Ecto neural progenitor cell (in vitro differentiated cells): ENCODE measurements at regions not wholly inside any gene's neighbourhood (a gene's known extent, or its start where the extent isn't known, plus 50 kb on each side); places are given as distances from the start of the nearest gene placed in this dataset.

ENCODE experiments used
- DNase-seq: peaks from one replicate; pipeline ENCODE4 v3.0.0-alpha.2; 2018; ENCODE audit warnings: low spot score

DNA sequence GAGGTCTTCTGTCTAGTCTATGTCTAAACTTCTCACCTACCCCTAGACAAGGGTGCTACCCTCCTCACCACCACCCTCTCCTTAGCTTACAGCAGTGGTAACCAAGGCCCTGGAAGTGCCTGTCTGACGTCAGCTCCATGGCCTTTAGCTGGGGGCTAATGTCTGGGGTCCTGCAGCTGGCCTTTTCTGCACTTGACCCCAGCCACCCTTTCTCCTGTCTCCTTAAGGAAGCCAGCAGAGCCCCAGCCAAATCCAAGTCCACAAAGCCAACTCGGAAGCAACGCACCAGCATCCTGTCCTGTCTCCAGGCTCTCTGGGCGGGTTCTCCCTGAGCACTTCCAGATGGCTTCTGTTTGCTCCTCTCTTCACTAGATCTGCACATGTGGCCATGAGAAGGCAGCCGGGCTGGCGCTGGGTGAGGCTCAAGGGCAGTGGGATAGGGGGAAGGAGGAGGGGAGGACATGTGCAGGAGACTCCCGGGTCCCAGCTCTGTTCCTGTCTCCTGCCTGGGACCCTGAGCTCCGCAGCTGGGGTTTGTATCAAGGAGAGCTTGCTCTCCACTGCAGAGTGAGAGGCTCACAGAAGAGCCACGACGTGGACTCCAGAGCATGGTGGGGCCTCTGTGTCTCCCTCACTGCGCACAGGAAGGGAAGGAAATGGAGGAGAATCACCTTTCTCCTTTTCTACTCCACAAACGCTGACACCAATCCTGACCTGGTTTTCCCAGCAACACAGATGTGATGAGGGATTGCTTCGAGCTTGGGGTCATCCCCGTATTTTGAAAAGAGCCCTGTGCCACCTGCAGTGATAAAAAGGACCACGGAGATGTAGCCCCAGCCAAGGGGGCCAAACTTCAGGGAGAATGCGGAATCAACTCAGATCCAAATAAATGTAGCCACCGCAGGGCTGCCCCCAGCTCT, 204.2 kb downstream of the USP12 start:
- no peak for DNase-seq

DNA sequence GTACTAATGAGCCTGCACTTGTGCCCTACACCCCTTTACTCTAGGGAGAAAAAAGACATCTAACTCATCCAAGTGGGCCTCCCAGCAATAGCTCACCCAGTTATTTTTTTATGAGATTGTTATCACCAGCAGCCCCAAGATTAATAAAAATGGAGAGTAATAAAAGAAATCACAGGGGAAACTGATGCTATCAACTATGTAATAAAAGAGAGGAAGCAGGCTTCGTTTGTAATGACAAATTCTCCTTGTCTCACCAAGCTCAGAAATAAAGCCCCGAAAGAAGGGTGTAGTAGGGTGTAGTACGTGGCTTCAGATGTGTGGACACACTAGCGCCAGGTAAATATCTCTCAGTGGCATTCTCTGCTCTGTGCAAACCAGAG, 204.9 kb downstream of the USP12 start:
- no peak for DNase-seq

DNA sequence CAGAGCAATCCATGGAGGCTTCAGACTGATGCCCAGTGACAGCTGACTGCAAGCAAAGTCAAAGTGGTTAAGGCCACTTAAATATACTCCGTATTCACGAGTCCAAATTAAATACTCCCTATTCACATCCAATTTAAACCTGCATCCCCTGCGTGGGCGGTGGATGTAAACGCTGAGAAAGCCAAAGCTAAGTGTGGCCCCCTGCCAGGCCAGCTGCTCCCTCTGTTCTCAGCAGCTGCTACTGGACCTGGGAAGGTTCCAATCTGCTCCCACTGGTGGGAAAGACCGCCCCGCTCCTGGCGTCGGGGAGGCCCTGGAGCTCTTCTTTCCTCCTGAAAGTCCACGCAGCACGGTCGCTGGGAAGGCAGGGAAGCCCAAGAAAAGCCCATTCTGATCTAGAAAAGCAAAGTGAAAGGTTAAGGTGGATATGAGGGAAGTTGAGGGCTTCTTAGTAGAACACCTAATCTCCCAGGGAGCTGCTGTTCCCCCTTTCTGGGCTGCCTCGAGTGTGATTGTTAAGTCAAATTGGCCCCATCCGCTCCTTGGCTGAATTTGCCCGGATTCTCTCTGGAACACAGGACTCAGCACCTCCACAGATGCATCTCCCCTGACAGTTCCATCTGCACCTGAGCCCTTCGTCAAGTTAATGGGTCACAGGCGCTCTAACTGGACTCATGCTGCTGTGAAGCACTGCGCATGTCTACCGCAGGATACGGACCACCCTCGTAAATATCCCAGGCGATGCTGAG, 205.5 kb downstream of the USP12 start:
- DNase-seq: no peak

DNA sequence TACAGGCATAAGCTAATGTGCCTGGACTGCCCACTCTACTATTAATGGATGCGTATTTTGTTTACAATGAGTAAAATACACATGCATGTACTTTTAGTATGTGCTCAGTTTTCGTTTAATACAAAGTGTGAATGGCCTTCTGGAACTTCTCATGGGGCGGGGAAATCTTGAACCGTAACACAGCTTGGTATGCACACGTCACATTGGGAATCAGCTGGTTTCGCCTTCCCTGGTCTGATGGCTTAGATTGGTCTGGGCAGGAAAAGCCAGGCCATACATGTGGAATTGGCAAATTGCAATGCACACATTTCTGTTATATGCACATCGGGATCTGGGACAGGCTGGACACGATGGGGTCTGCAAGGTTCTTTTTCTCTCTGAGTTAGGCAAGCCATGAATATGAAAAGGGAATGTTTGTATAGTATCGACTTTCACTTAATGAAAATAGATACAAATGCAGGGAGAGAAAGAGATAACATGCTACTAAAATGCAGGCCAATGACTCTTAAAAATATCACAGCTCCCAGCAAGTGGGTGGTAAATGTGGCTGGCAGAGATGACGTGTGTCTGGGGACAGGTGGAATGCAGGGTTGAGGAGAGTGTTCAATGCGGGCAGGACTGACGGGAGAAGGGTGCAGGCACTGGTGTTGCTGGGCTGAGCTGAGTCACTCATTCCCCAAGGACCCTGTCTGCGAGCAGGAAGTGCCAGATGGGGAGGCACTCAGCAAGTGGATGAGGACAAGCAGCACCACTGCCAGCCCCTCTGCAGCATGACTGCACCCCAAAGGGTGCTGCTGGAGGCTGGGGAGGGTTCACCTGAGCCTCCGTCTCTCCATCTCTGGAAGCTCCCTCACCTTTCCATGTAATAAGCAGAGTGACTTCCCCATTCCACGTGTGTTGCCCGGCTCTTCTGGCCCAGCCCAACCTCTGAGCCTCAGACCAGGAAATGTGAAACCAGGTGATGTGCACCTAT, 204.0 kb upstream of the GPR12 start:
- no peak for DNase-seq

DNA sequence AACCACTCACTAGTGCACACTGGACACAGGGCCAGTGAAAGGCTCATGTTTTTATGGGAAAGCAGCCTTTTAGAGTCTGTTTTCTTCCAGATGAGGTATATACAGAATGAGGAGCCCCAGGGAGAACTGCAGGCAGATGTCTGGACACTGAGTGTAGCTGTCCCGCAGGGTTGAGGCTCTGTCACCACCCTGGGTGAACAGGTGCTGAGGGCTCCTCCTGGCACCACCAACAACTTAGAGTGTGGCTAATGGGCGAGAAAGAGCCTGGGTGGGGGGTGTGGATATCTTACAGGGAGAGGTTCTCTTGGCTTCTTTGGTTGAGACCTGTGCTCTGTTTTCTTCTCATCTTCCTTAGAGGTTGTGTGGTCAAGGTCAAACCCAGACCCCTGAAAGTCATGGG, 202.1 kb upstream of the GPR12 start:
- no peak for DNase-seq

DNA sequence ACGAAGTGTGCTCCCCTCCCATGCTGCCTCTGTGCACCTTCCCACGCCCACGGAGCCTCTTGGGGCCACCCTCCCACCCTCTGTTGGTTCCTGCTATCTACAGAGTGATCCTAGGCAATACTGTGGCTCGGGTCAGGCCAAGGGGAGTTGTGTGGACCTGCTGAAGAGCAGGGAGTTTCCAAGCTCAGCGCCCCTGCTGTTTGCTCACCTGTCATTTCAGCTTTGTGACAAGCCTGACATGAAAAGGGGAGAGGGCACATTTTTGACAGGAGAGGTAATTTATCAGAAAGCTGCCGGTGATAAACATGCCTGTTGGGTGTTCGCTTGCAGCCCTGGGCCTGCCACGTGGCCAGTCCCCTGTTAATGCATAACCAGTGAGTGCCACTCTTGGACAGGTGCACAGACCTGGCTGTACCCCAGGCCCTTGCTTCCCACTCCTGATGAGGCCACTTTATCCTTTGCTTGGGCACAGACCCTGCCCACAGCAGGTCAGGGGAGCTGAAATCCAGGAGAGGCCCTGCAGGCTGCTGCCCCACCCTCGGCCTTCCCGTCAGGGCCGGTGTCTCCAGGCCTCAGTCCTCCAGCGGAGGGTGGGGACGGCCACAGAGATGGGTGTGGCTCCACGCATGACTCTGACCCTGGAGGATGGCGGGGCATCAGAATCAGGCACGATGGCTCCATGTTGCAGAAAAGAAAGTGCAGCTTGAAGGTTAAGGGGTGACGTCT, 201.5 kb upstream of the GPR12 start:
- no peak for DNase-seq

DNA sequence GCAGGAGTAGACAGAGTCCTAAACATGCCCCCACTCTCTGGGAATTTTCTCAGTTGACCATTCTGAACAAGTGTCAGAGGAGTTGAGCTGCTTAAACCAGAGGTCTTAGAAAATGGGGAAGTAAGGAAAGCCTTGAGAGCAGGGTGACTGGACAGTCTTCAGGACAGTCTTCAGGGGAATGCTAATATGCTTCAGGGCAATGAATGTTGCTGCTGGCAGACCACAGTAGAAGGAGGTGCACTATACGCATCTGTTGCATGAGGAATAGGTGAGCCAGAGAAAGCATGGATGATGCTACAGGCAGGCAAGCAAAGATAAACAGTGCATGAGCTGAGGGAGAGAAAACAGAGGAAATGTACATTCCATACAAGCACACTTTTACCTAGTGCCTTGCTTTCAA, 196.6 kb upstream of the GPR12 start:
- DNase-seq: no peak

DNA sequence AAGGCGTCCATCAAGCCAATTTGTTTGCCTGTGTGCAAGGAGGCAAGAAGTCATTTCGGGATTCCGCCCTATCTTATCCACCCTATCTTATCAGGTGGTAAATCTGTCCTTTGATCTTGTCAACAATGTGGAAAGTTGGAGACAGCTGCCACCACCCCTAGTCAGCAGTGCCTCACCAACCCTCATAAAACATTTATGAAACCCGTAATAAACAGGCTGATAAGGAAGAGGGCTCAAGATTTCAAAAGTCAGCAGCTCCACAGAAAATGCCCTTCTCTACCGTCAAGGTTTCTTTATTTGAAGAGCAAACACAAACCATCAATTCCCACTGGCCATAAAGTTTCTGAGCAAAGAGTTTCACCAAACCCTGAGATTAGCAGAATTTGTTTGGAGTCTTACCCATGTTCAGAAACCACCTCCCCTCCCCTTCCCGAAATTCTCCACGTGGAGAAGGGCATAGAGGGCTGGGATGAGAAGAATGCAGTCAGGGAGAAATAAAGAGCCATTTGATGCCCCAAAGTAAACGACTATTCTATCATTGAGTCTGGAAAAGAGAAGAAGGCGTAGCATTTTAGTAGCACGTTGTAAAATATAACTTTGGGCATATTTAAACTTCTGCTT, 196.0 kb upstream of the GPR12 start:
- DNase-seq: no peak

DNA sequence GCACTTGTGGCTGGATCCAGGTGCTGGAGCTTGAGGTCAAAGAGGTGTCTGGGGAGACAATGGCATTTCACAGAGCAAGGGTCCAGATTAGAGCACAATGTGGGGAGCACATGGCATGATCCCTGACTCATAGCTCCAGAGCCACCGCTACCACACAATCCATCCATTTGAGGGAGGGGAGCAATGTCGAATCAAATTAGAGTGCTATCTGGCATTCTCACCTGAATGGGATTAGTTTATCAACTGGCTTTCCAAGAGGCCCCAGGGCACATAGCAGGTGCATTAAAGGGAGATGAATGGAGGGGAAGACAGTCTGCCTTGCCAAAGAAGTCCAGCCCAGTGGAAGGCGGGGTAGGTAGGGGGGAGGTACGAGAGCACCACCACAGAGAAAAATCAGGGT, 194.4 kb upstream of the GPR12 start:
- no peak for DNase-seq

DNA sequence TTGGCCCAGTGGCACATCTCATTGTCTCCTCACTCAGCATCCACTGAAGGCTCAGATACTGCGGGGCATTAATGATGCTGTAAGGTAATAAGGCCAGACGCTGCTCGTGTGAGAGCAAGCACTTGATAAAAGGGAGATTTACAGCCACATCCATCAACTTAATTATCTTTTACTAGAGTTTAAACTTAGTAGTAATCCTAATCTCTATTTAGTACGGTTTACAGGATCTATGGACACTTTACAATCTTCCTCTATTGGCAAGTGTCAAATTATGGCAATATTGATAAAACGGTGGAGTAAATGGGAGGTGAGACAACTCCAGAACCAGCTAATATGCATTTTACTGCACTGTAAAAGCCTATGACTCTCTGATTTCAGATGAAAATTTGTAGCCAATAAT, 192.7 kb upstream of the GPR12 start:
- DNase-seq: no peak

DNA sequence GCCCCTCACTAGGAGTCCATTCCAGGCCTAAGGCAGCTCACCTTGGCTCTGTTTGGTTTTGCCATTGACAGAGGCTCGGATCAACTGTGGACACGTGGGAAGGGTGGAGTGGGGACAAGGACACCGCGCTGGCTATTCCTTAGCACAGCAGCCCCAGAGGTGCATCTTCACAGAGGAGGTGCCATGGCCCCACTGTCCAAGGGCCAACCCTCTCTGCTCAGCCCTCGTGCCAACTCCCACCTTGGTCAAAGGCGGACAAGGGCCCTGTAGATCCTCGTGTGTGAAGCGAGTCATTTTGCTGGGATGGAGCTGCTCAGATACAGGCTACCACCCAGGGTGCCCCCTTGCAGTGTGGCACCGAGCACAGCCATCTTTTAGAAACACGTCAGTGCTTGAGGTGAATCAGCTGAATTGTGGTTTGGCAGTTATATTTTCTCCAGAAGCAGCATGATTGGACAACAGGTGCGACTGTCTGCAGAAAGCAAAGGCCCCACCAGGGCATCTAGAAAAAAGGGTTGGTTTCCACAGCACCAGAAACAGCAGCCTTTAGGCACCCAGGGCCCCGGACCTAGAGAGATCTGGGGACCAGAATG, 192.1 kb upstream of the GPR12 start:
- DNase-seq: no peak

DNA sequence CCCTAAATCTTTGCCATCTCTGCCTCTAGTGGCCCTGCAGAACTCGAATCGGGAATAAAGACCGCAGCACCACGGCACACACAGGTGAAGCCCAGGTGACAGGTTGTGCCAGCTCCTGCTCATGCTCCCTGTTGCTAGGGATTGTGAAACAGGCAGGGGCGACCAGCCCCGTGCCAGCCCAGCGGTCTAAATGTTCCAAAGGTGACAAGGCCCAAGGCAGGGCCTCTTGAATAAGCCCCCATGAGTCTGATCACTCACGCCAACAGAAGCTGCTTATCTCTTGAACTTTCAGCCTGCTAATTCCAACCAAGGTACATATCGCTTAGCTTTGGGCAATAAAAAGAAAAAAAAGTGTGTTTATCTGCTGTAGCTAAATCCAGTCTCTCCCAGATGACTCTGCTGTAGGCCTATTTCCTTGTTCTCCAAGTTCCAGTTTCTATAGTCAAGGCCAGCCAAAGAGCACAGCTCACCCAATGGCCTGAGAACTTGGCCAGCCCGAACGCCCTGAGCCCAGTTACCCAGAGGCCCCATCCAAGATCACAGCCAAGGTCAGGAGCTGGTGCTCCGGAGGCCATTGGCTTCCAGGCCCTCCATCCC, 191.1 kb upstream of the GPR12 start:
- no peak for DNase-seq

DNA sequence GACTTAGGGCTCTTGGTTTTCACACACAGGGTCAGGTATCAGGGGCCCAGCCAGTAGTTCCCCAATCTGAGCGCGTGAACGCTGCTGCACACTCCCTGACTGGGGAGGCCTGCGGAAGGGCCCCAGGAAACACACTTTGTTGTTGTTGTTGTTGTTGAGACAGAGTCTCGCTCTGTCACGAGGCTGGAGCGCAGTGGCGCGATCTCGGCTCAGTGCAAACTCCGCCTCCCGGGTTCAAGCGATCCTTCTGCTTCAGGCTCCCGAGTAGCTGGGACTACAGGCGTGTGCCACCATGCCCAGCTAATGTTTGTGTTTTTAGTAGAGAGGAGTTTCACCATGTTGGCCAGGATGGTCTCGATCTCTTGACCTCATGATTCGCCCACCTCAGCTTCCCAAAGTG, 190.4 kb upstream of the GPR12 start:
- no peak for DNase-seq

DNA sequence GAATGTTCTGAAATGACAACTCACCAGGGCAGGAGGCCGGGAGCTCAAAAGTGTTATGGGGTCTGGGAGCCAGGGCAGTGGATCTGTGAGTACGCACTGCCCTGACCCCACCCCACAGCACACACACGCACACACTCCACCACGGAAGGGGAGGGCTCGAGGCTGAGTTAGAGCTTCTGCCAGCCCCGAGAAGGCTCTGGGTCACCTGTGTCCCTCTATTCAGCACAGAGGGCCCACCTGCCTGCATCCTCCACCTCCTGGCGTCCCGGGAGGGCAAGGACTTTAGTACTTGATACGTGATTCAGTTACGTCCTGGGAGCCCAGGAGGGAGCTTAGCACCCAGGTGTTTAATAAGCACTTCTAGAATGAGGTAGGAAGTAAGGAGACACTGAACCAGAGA, 190.0 kb upstream of the GPR12 start:
- no peak for DNase-seq

DNA sequence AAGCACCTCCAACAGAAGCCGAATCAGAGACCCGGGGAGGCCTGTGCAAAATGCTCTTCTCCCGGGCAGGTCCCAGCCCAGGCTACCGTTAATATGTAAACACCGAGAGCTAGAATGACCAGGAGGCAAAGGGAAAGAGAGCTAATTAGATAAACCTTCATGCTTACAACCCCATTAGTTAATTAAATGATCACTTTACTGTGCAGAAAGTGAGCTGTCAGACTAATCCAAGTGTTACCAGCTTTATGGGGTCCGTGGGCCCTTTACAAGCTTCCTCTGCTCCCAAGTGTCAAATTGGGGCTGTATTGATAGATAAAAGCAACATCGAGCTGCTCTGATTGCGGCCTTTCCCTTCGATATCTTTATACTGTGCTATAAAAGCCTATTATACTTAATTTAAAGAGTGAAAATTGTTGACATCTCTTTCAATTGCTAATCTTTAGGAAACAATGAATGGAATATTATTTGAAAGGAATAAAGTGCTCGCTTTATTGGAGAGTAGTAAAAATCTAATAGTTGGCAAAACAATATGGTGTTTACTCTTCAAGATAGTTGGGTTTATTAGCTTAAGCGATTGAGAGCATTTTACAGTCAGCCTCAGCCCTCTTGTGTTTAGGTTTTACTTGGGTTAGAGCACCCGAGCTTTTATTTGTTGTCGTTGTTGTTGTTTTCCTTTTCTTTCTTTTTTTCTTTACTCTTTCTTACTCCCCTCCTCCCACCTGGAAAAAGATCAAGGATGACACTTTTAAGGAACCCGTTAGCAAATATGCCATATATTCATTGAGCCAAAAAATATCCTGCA, 189.3 kb upstream of the GPR12 start:
- no peak for DNase-seq

DNA sequence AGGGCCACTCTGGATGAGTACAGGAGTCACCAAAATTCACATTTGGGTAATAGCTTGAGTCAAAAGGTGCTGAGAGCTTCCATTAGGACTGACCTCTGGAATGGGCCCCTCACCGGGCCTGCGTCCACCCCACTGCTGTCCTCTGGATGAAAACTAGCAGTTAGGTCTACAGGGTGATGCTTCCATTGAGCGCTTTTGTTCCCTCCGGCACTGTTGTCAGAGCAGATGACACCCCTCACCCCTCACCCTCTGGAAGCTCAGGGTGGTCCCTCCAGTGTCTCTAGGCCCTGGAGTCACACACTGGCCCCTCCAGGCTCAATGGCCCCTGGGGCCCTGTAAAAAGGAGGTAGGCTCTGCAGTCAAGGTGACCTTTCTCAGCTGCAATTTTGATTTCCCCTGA, 187.8 kb upstream of the GPR12 start:
- DNase-seq: no peak

DNA sequence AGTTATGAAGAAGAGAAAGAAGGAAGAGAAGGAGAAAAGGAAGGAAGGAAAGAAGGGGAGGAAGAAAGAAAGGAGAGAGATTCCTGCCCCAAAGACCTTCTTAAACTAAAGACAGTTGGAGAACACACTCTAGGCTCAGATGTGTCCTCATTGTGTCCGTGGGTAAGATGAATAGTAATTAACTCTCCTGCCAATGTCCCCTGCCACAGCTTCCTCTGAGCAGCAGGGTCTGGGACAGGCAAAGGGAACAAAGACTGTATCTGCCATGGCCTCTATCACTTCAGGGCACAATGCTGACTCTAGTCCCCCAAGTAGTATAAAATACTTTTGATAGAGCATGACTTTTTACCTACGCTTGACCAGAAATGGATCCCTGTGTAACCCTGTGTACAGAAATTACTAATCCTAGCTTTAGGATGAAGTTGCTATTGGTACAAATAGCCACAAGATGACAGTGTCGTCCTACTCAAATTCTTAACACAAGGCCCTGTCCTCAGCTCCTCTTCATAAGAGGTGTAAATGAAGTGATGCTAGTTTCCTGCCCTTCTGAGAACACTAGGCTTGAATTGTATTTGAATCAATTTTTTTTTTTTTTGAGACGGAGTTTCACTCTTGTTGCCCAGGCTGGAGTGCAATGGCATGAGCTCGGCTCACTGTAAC, 186.2 kb upstream of the GPR12 start:
- DNase-seq: no peak

DNA sequence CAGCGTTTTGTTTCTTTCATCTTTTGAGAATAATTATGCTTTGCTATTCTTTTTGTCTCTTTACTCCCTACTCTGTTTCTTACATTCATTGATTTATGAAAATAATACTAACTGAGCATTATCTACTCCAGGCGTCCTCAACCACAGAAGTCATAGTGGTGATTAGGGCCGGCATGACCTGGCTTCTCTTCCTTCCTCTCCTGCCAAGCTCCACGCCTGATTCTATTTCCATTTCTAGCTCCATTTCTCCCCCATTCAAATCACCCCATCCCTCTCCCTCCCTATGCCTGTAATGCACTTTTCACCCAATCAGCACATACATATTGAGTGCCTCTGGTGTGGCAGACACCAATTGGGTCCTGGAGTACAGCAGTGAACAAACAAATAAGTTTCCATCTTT, 183.2 kb upstream of the GPR12 start:
- DNase-seq: no peak

DNA sequence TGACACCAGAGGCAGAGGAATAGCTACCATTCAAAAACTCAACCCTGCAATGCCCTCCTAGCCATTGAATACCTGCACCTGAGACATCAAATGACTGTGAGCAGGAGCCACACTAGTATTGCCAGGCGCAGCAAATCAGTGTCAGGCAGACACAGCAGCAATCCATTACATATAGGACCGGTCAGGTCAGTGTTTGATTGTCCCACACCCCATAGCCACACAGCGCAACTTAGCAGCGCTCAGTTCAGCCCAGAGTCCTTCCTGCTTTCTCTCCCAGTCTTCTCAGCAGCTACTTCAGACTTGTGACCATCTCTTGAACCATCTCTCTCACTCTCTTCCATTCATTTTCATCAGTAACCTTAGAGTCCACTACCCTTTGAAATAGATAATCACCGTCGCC, 181.6 kb upstream of the GPR12 start:
- no peak for DNase-seq
